Tibial nerve (tissue), 4 donors: ENCODE measurements at regions not wholly inside any gene's neighbourhood (a gene's known extent, or its start where the extent isn't known, plus 50 kb on each side); places are given as distances from the start of the nearest gene placed in this dataset.

Experiments
- EP300 ChIP-seq, 2 donors: sonication (generic); formaldehyde crosslinking; IDR thresholded peaks; one replicate each; pipeline ENCODE4 v1.6.1; 2017; ENCODE audit warnings: antibody characterized with exemption in 2 of 2, mild to moderate bottlenecking in 1 of 2
- POLR2A ChIP-seq, 2 donors: fragments of 450-650 bp; IDR thresholded peaks; one replicate each; pipeline ENCODE4 v1.6.1; 2017; ENCODE audit warnings: antibody characterized with exemption in 2 of 2, mild to moderate bottlenecking in 2 of 2, moderate library complexity in 2 of 2
- TF ChIP-seq, protein P1 (sequence below), 5 experiments: fragments of 200-600 bp in 3 of 5; fragments of 450-650 bp in 2 of 5; sonication (generic) in 3 of 5; IDR thresholded peaks; one replicate each; pipeline ENCODE4 v1.5.1; 2016 to 2019; ENCODE audit warnings: antibody characterized with exemption in 5 of 5, mild to moderate bottlenecking in 3 of 5, moderate library complexity in 2 of 5

DNA sequence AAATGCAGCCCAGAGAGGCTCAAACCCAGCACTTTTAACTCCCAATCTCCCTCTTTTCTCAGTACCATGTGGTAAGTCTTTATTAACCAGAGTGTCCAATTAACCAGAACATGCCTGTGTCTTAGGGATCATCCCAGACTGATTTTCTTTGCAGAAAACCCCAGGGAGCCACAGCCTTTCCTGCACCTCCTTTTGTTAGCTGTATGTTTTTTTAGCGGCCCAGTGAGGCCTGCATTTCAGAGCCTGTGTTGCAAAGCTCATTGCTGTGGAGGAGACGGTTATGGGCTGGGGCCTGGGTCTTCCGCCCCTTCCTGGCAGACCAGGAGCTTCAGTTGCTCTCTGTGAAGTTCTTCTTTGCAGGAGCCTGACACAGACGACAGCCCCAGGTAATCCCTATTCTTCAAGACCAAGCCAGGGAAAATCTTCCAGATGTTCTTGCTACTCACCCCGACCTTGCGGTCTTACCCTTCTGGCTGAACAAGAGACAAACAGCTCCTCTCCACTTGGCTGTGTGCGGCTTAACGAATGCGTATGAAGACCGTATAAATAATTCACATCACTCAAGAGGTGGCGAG, 70.7 kb upstream of the TSHZ3 start:
- TF ChIP-seq, protein P1, sequence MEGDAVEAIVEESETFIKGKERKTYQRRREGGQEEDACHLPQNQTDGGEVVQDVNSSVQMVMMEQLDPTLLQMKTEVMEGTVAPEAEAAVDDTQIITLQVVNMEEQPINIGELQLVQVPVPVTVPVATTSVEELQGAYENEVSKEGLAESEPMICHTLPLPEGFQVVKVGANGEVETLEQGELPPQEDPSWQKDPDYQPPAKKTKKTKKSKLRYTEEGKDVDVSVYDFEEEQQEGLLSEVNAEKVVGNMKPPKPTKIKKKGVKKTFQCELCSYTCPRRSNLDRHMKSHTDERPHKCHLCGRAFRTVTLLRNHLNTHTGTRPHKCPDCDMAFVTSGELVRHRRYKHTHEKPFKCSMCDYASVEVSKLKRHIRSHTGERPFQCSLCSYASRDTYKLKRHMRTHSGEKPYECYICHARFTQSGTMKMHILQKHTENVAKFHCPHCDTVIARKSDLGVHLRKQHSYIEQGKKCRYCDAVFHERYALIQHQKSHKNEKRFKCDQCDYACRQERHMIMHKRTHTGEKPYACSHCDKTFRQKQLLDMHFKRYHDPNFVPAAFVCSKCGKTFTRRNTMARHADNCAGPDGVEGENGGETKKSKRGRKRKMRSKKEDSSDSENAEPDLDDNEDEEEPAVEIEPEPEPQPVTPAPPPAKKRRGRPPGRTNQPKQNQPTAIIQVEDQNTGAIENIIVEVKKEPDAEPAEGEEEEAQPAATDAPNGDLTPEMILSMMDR (IDR thresholded peaks at IDR 0.05): no peak
- TF ChIP-seq POLR2A (IDR thresholded peaks at IDR 0.05) (no peak), EP300 (IDR thresholded peaks at IDR 0.05) (no peak)
